ENCODE measurements at regions not wholly inside any gene's neighbourhood (a gene's known extent, or its start where the extent isn't known, plus 50 kb on each side); places are given as distances from the start of the nearest gene placed in this dataset.
"Not testable (repeated sequence)": the region's sequence is repeated elsewhere in the genome, so short reads cannot be mapped to it uniquely, and the experiment has no call there.

GRCh38 chr9:30172206-30172605 lies 2212.2 kb upstream of the ACO1 start:
- DNase-seq (ENCODE audit: low read depth in 1 of 2, low spot score in 1 of 2), result no peak

GRCh38 chr9:30178610-30179009 lies 2205.8 kb upstream of the ACO1 start:
- DNase-seq (ENCODE audit: low read depth in 1 of 2, low spot score in 1 of 2), result no peak

- DNase-seq (ENCODE audit: low read depth in 1 of 2, low spot score in 1 of 2), result no peak
Measured at GRCh38 chr9:30193421-30193820, 2191.0 kb upstream of the ACO1 start.

GRCh38 chr9:30196941-30197340 lies 2187.5 kb upstream of the ACO1 start:
- no peak for DNase-seq (ENCODE audit: low read depth in 1 of 2, low spot score in 1 of 2)

- no peak for DNase-seq (ENCODE audit: low read depth in 1 of 2, low spot score in 1 of 2)
Measured at GRCh38 chr9:30197453-30197852, 2187.0 kb upstream of the ACO1 start.

- DNase-seq (ENCODE audit: low read depth in 1 of 2, low spot score in 1 of 2), result no peak
Measured at GRCh38 chr9:30197954-30198353, 2186.5 kb upstream of the ACO1 start.

GRCh38 chr9:30198463-30199309 lies 2185.8 kb upstream of the ACO1 start:
- DNase-seq (ENCODE audit: low read depth in 1 of 2, low spot score in 1 of 2), result no peak

GRCh38 chr9:30201024-30201423 lies 2183.4 kb upstream of the ACO1 start:
- DNase-seq (ENCODE audit: low read depth in 1 of 2, low spot score in 1 of 2), result no peak

- DNase-seq (ENCODE audit: low read depth in 1 of 2, low spot score in 1 of 2), result no peak
Measured at GRCh38 chr9:30235068-30235467, 2149.4 kb upstream of the ACO1 start.

- no peak for DNase-seq (ENCODE audit: low read depth in 1 of 2, low spot score in 1 of 2)
Measured at GRCh38 chr9:30235564-30235963, 2148.9 kb upstream of the ACO1 start.

GRCh38 chr9:30239878-30240277 lies 2144.6 kb upstream of the ACO1 start:
- no peak for DNase-seq (ENCODE audit: low read depth in 1 of 2, low spot score in 1 of 2)

- no peak for DNase-seq (ENCODE audit: low read depth in 1 of 2, low spot score in 1 of 2)
Measured at GRCh38 chr9:30243467-30243866, 2141.0 kb upstream of the ACO1 start.

GRCh38 chr9:30244877-30245276 lies 2139.6 kb upstream of the ACO1 start:
- DNase-seq (ENCODE audit: low read depth in 1 of 2, low spot score in 1 of 2), result no peak

GRCh38 chr9:30250872-30251271 lies 2133.6 kb upstream of the ACO1 start:
- no peak for DNase-seq (ENCODE audit: low read depth in 1 of 2, low spot score in 1 of 2)

- no peak for DNase-seq (ENCODE audit: low read depth in 1 of 2, low spot score in 1 of 2)
Measured at GRCh38 chr9:30258094-30258493, 2126.3 kb upstream of the ACO1 start.

GRCh38 chr9:30280229-30280900 lies 2104.1 kb upstream of the ACO1 start:
- DNase-seq (ENCODE audit: low read depth in 1 of 2, low spot score in 1 of 2), result no peak

GRCh38 chr9:30289435-30289834 lies 2095.0 kb upstream of the ACO1 start:
- DNase-seq (ENCODE audit: low read depth in 1 of 2, low spot score in 1 of 2), result no peak

GRCh38 chr9:30292026-30292425 lies 2092.4 kb upstream of the ACO1 start:
- not testable (repeated sequence) for DNase-seq (ENCODE audit: low read depth in 1 of 2, low spot score in 1 of 2)

- no peak for DNase-seq (ENCODE audit: low read depth in 1 of 2, low spot score in 1 of 2)
Measured at GRCh38 chr9:30293231-30293630, 2091.2 kb upstream of the ACO1 start.

GRCh38 chr9:30299126-30299780 lies 2085.2 kb upstream of the ACO1 start:
- DNase-seq (ENCODE audit: low read depth in 1 of 2, low spot score in 1 of 2), result no peak

GRCh38 chr9:30301271-30301963 lies 2083.0 kb upstream of the ACO1 start:
- no peak for DNase-seq (ENCODE audit: low read depth in 1 of 2, low spot score in 1 of 2)

Measured in stimulated activated CD4-positive, alpha-beta T cell treated with anti-CD3 and anti-CD28 coated beads, Interleukin-15, amount 100 ng/mL, for 1 hour (primary cell).